ENCODE measurements at regions not wholly inside any gene's neighbourhood (a gene's known extent, or its start where the extent isn't known, plus 50 kb on each side); places are given as distances from the start of the nearest gene placed in this dataset.

- TF ChIP-seq CTCF (optimal IDR thresholded peaks at IDR 0.05 in 1 of 3, IDR thresholded peaks at IDR 0.05 in 1 of 3, conservative IDR thresholded peaks at IDR 0.05 in 1 of 3; ENCODE audit: extremely low read depth in 1 of 3, insufficient read depth in 2 of 3, low read length in 3 of 3) (no peak), EZH2 (IDR thresholded peaks at IDR 0.05; ENCODE audit: low read length) (no peak)
Measured at GRCh38 chr12:43271659-43272058, 280.3 kb downstream of the ADAMTS20 start.

Data from keratinocyte (primary cell).